ENCODE measurements at regions not wholly inside any gene's neighbourhood (a gene's known extent, or its start where the extent isn't known, plus 50 kb on each side); places are given as distances from the start of the nearest gene placed in this dataset.

DNA sequence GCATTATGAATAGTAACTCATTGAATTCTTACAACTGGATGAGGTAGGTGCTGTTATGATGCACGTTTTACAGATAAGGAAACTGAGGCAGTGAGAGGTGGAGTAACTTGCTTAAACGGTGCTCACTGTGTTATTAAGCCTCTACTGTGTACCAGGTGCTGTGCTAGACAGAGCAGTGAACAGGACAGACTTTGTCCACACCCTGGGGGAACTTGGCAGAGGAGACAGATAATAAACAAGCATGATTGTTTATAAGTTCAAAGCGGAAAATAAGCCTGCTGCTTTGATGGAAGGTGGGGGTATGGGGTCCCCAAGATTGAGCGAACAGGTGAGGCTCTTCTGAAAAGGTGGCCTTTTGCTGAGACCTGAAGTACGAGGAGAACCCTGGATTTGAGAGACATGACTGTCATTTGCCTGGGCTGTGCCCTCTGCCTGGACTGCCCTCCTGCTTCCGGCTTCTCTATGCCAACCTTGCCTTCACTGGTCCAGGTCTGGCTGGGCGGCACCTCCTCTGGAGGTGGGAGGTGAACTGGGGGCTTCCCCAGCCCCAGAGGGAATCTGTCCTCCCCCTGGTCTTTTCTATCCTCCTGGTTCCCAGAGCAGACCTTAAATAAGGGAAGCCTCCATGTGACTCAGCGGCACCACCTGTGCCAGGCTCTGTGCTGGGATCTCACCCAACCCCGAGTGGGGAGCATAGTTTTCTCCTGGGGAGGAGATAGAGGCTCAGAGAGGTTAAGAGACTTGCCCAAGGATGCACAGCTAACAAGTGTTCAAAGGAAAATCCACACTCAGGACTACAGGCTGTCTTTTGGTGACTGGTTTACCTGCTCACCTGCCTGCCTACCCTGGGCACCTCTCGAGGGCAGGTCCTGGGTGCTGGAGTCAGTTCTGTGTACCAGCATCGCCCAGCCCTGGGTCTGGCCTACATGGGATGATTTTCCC lies 59.1 kb downstream of the CEBPB start:
- TF ChIP-seq GABPA (tag; conservative IDR thresholded peaks at IDR 0.05; ENCODE audit: low read depth) (no peak), EP300 (IDR thresholded peaks at IDR 0.05; ENCODE audit: low read length) (no peak), MEF2A (IDR thresholded peaks at IDR 0.05; ENCODE audit: control insufficient read depth, low read depth, low read length) (no peak), HDAC6 (IDR thresholded peaks at IDR 0.05; ENCODE audit: low read depth, low read length) (no peak), POLR2AphosphoS5 (IDR thresholded peaks at IDR 0.05; ENCODE audit: control insufficient read depth, insufficient read depth, low read depth, low read length) (no peak), NBN (IDR thresholded peaks at IDR 0.05; ENCODE audit: low read depth) (no peak), EZH2 (IDR thresholded peaks at IDR 0.05; ENCODE audit: borderline replicate concordance, low read depth, low read length) (no peak), FOS (IDR thresholded peaks at IDR 0.05; ENCODE audit: extremely low read depth, insufficient read length) (no peak), MYC (IDR thresholded peaks at IDR 0.05; ENCODE audit: low read depth, low read length) (no peak), MYC (CRISPR knock-in tag; IDR thresholded peaks at IDR 0.05; ENCODE audit: borderline replicate concordance, low read depth) (no peak), POLR2A (conservative IDR thresholded peaks at IDR 0.05) (no peak)
- TF ChIP-seq, protein P1, sequence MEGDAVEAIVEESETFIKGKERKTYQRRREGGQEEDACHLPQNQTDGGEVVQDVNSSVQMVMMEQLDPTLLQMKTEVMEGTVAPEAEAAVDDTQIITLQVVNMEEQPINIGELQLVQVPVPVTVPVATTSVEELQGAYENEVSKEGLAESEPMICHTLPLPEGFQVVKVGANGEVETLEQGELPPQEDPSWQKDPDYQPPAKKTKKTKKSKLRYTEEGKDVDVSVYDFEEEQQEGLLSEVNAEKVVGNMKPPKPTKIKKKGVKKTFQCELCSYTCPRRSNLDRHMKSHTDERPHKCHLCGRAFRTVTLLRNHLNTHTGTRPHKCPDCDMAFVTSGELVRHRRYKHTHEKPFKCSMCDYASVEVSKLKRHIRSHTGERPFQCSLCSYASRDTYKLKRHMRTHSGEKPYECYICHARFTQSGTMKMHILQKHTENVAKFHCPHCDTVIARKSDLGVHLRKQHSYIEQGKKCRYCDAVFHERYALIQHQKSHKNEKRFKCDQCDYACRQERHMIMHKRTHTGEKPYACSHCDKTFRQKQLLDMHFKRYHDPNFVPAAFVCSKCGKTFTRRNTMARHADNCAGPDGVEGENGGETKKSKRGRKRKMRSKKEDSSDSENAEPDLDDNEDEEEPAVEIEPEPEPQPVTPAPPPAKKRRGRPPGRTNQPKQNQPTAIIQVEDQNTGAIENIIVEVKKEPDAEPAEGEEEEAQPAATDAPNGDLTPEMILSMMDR (IDR thresholded peaks at IDR 0.05 in 2 of 3, conservative IDR thresholded peaks at IDR 0.05 in 1 of 3; ENCODE audit: insufficient read depth in 2 of 3, low read depth in 1 of 3, low read length in 3 of 3), result no peak
- TF ChIP-seq, protein P2, sequence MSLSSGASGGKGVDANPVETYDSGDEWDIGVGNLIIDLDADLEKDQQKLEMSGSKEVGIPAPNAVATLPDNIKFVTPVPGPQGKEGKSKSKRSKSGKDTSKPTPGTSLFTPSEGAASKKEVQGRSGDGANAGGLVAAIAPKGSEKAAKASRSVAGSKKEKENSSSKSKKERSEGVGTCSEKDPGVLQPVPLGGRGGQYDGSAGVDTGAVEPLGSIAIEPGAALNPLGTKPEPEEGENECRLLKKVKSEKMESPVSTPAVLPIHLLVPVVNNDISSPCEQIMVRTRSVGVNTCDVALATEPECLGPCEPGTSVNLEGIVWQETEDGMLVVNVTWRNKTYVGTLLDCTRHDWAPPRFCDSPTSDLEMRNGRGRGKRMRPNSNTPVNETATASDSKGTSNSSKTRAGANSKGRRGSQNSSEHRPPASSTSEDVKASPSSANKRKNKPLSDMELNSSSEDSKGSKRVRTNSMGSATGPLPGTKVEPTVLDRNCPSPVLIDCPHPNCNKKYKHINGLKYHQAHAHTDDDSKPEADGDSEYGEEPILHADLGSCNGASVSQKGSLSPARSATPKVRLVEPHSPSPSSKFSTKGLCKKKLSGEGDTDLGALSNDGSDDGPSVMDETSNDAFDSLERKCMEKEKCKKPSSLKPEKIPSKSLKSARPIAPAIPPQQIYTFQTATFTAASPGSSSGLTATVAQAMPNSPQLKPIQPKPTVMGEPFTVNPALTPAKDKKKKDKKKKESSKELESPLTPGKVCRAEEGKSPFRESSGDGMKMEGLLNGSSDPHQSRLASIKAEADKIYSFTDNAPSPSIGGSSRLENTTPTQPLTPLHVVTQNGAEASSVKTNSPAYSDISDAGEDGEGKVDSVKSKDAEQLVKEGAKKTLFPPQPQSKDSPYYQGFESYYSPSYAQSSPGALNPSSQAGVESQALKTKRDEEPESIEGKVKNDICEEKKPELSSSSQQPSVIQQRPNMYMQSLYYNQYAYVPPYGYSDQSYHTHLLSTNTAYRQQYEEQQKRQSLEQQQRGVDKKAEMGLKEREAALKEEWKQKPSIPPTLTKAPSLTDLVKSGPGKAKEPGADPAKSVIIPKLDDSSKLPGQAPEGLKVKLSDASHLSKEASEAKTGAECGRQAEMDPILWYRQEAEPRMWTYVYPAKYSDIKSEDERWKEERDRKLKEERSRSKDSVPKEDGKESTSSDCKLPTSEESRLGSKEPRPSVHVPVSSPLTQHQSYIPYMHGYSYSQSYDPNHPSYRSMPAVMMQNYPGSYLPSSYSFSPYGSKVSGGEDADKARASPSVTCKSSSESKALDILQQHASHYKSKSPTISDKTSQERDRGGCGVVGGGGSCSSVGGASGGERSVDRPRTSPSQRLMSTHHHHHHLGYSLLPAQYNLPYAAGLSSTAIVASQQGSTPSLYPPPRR (CRISPR knock-in tag; IDR thresholded peaks at IDR 0.05; ENCODE audit: borderline replicate concordance), result no peak
- TF ChIP-seq, protein P3, sequence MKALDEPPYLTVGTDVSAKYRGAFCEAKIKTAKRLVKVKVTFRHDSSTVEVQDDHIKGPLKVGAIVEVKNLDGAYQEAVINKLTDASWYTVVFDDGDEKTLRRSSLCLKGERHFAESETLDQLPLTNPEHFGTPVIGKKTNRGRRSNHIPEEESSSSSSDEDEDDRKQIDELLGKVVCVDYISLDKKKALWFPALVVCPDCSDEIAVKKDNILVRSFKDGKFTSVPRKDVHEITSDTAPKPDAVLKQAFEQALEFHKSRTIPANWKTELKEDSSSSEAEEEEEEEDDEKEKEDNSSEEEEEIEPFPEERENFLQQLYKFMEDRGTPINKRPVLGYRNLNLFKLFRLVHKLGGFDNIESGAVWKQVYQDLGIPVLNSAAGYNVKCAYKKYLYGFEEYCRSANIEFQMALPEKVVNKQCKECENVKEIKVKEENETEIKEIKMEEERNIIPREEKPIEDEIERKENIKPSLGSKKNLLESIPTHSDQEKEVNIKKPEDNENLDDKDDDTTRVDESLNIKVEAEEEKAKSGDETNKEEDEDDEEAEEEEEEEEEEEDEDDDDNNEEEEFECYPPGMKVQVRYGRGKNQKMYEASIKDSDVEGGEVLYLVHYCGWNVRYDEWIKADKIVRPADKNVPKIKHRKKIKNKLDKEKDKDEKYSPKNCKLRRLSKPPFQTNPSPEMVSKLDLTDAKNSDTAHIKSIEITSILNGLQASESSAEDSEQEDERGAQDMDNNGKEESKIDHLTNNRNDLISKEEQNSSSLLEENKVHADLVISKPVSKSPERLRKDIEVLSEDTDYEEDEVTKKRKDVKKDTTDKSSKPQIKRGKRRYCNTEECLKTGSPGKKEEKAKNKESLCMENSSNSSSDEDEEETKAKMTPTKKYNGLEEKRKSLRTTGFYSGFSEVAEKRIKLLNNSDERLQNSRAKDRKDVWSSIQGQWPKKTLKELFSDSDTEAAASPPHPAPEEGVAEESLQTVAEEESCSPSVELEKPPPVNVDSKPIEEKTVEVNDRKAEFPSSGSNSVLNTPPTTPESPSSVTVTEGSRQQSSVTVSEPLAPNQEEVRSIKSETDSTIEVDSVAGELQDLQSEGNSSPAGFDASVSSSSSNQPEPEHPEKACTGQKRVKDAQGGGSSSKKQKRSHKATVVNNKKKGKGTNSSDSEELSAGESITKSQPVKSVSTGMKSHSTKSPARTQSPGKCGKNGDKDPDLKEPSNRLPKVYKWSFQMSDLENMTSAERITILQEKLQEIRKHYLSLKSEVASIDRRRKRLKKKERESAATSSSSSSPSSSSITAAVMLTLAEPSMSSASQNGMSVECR (CRISPR knock-in tag; IDR thresholded peaks at IDR 0.05), result no peak
- TF ChIP-seq, protein P4, sequence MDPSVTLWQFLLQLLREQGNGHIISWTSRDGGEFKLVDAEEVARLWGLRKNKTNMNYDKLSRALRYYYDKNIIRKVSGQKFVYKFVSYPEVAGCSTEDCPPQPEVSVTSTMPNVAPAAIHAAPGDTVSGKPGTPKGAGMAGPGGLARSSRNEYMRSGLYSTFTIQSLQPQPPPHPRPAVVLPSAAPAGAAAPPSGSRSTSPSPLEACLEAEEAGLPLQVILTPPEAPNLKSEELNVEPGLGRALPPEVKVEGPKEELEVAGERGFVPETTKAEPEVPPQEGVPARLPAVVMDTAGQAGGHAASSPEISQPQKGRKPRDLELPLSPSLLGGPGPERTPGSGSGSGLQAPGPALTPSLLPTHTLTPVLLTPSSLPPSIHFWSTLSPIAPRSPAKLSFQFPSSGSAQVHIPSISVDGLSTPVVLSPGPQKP (CRISPR knock-in tag; IDR thresholded peaks at IDR 0.05), result no peak

Data from K562 (cell line).